HepG2 (cell line): ENCODE measurements at regions not wholly inside any gene's neighbourhood (a gene's known extent, or its start where the extent isn't known, plus 50 kb on each side); places are given as distances from the start of the nearest gene placed in this dataset.

Experiments
- ATAC-seq: fragments of 200-7000 bp; cut with Tn5 transposase; 3 replicates; pipeline ENCODE4 v1.9.1; 2020; ENCODE audit warnings: mild to moderate bottlenecking, moderate library complexity
- BruUV-seq: library from RNA; stranded (reverse); fragments of 400-500 nt; replicated peaks from 2 replicates; lab custom pipeline; 2021; lab: Mats Ljungman, UMichigan
- CTCF ChIA-PET: fragments of 300-600 bp; formaldehyde crosslinking; extraction: SDS; loops from one replicate; lab custom pipeline; 2021; ENCODE audit warnings: low total read pairs, inconsistent platforms, low intra/inter-chr PET ratio; lab: Yijun Ruan, JAX
- POLR2A ChIA-PET: fragments of 350-600 bp; sonication (Branson Sonifier 250); formaldehyde crosslinking; loops from one replicate; lab custom pipeline; 2020; ENCODE audit warnings: antibody characterized with exemption, inconsistent platforms; lab: Yijun Ruan, JAX
- DNase-seq: peaks from one replicate; pipeline ENCODE4 v3.0.0-alpha.2; 2015; ENCODE audit warnings: low spot score
- FAIRE-seq: peaks from 3 replicates; lab custom pipeline; 2011; peaks lifted over from hg19 to GRCh38; lab: Jason Lieb, UNC
- H2AFZ ChIP-seq: one replicate; pipeline ENCODE4 v1.6.1; 2011; ENCODE audit warnings: low read length, inconsistent platforms
- H3K27ac ChIP-seq: fragments of 300-600 bp; 3 replicates; pipeline ENCODE4 v1.8.0; 2011; ENCODE audit warnings: mixed run types, mild to moderate bottlenecking, mixed read lengths, low read length, inconsistent platforms; ENCODE audit not compliant: insufficient read depth; ENCODE audit errors: extremely low read length
- H3K27me3 ChIP-seq, 2 experiments: fragments of 200-600 bp in 1 of 2; 2 replicates in 1 of 2; 3 replicates in 1 of 2; pipeline versions ENCODE4 v1.6.0 to v1.8.0; 2011; ENCODE audit warnings: low read length in 2 of 2, mild to moderate bottlenecking in 2 of 2, moderate library complexity in 2 of 2, inconsistent platforms in 1 of 2; ENCODE audit not compliant: insufficient read depth in 2 of 2, control insufficient read depth in 1 of 2
- H3K36me3 ChIP-seq, 2 experiments: fragments of 200-600 bp in 1 of 2; replicated peaks in 1 of 2; 2 replicates in 1 of 2; 3 replicates in 1 of 2; pipeline versions ENCODE4 v1.5.1 to v1.8.0; 2011; ENCODE audit warnings: low read length in 2 of 2, inconsistent platforms in 1 of 2; ENCODE audit not compliant: insufficient read depth in 2 of 2, control insufficient read depth in 1 of 2
- H3K4me1 ChIP-seq: 2 replicates; pipeline ENCODE4 v1.5.1; 2012; ENCODE audit warnings: low read length, inconsistent platforms; ENCODE audit not compliant: insufficient read depth
- H3K4me2 ChIP-seq: 2 replicates; pipeline ENCODE4 v1.6.0; 2011; ENCODE audit warnings: low read depth, low read length, inconsistent platforms
- H3K4me3 ChIP-seq, 3 experiments: fragments of 200-600 bp in 1 of 3; sonication (generic), shearing (Covaris generic) in 1 of 3; replicated peaks in 1 of 3; 2 replicates each; pipeline ENCODE4 v1.5.1; 2011 to 2016; ENCODE audit warnings: low read length in 3 of 3, inconsistent platforms in 2 of 3, low read depth in 2 of 3, mild to moderate bottlenecking in 2 of 3, control low read depth in 1 of 3, mixed read lengths in 1 of 3; ENCODE audit not compliant: insufficient read depth in 1 of 3
- H3K79me2 ChIP-seq: one replicate; pipeline ENCODE4 v1.6.1; 2011; ENCODE audit warnings: low read length, inconsistent platforms; ENCODE audit not compliant: insufficient read depth
- H3K9ac ChIP-seq: 2 replicates; pipeline ENCODE4 v1.6.0; 2011; ENCODE audit warnings: mild to moderate bottlenecking, low read depth, low read length, inconsistent platforms; ENCODE audit not compliant: insufficient read depth
- H3K9me3 ChIP-seq: 2 replicates; pipeline ENCODE4 v1.5.1; 2012; ENCODE audit warnings: mild to moderate bottlenecking, low read length
- H4K20me1 ChIP-seq: 2 replicates; pipeline ENCODE4 v1.6.0; 2011; ENCODE audit warnings: inconsistent platforms, mild to moderate bottlenecking, low read length, moderate library complexity; ENCODE audit not compliant: insufficient read depth
- FOXC1 ChIP-seq: sonication (generic); formaldehyde crosslinking; IDR thresholded peaks from 2 replicates; pipeline ENCODE4 v1.8.0; 2022; ENCODE audit warnings: mild to moderate bottlenecking, missing genetic modification reagents, borderline replicate concordance
- IRF2 ChIP-seq: IDR thresholded peaks from 2 replicates; pipeline ENCODE4 v1.6.1; 2018; ENCODE audit warnings: missing genetic modification reagents, missing compliant biosample characterization
- NFE2L1 ChIP-seq: sonication (generic); formaldehyde crosslinking; IDR thresholded peaks from 2 replicates; pipeline ENCODE4 v1.4.0; 2020; ENCODE audit warnings: missing genetic modification reagents, mild to moderate bottlenecking, borderline replicate concordance
- PRPF4 ChIP-seq: fragments of 200-400 bp; formaldehyde crosslinking; IDR thresholded peaks from 2 replicates; pipeline ENCODE4 v1.6.1; 2016; ENCODE audit warnings: low read length, low read depth; ENCODE audit not compliant: poor library complexity, severe bottlenecking
- RFXAP ChIP-seq: sonication (generic); formaldehyde crosslinking; IDR thresholded peaks from 2 replicates; pipeline ENCODE4 v1.4.0; 2020; ENCODE audit warnings: missing genetic modification reagents, borderline replicate concordance
- ZBTB10 ChIP-seq: sonication (generic); formaldehyde crosslinking; IDR thresholded peaks from 2 replicates; pipeline ENCODE4 v1.4.0; 2020; ENCODE audit warnings: missing genetic modification reagents, borderline replicate concordance
- ZGPAT ChIP-seq: IDR thresholded peaks from 2 replicates; pipeline ENCODE4 v1.6.1; 2016; ENCODE audit warnings: mild to moderate bottlenecking
- ZNF101 ChIP-seq: sonication (generic); formaldehyde crosslinking; IDR thresholded peaks from 2 replicates; pipeline ENCODE4 v1.4.0; 2020; ENCODE audit warnings: mild to moderate bottlenecking, low read depth, missing genetic modification reagents, borderline replicate concordance
- ZNF20 ChIP-seq: sonication (generic); formaldehyde crosslinking; IDR thresholded peaks from 2 replicates; pipeline ENCODE4 v1.4.0; 2020; ENCODE audit warnings: mild to moderate bottlenecking, moderate library complexity, missing genetic modification reagents
- ZNF251 ChIP-seq: sonication (generic); formaldehyde crosslinking; IDR thresholded peaks from 2 replicates; pipeline ENCODE4 v1.9.0; 2021; ENCODE audit warnings: mild to moderate bottlenecking, missing genetic modification reagents
- ZNF788 ChIP-seq: sonication (generic); formaldehyde crosslinking; IDR thresholded peaks from 2 replicates; pipeline ENCODE4 v1.5.0; 2020; ENCODE audit warnings: mild to moderate bottlenecking, missing genetic modification reagents, borderline replicate concordance
- WGBS: methylation state at CpG from one replicate; pipeline ENCODE4 v1.1.6; 2017; ENCODE audit warnings: low lambda C conversion rate; 5-methylcytosine and 5-hydroxymethylcytosine counted together
- in situ Hi-C: cut with HindIII; loops from 2 replicates; pipeline ENCODE4 v1.10.0; 2017; ENCODE audit warnings: low pct_unique_long_range_greater_than_20kb; ENCODE audit not compliant: extremely low pct_ligation_motif_present
- intact Hi-C: fragments of 100-400 bp; cut with micrococcal nuclease; formaldehyde crosslinking; loops from one replicate; pipeline ENCODE4 v1.10.0; 2022; ENCODE audit not compliant: unreplicated experiment
- TF ChIP-seq, protein P1 (sequence below): sonication (generic); formaldehyde crosslinking; IDR thresholded peaks from 2 replicates; pipeline ENCODE4 v1.9.0; 2022; ENCODE audit warnings: low read depth, missing genetic modification reagents

- no peak overlapping the region for H2AFZ ChIP-seq
- CTCF ChIA-PET = no interaction called here
- ATAC-seq = no peak
These were observed 543.7 kb upstream of the ADAMTS9 start for GRCh38 chr3:65231544-65231943.

More at GRCh38 chr3:65231544-65231943, 543.7 kb upstream of the ADAMTS9 start:
- H3K4me1 ChIP-seq = no peaks in the 10 kb centered on the region
- TF ChIP-seq, protein P1, sequence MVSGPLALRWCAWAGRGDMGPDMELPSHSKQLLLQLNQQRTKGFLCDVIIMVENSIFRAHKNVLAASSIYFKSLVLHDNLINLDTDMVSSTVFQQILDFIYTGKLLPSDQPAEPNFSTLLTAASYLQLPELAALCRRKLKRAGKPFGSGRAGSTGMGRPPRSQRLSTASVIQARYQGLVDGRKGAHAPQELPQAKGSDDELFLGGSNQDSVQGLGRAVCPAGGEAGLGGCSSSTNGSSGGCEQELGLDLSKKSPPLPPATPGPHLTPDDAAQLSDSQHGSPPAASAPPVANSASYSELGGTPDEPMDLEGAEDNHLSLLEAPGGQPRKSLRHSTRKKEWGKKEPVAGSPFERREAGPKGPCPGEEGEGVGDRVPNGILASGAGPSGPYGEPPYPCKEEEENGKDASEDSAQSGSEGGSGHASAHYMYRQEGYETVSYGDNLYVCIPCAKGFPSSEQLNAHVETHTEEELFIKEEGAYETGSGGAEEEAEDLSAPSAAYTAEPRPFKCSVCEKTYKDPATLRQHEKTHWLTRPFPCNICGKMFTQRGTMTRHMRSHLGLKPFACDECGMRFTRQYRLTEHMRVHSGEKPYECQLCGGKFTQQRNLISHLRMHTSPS (CRISPR knock-in tag) = no peak
- TF ChIP-seq PRPF4 (no peak), ZNF251 (CRISPR knock-in tag) (no peak), FOXC1 (CRISPR knock-in tag) (no peak), ZNF20 (CRISPR knock-in tag) (no peak), NFE2L1 (CRISPR knock-in tag) (no peak), RFXAP (CRISPR knock-in tag) (no peak), ZGPAT (CRISPR knock-in tag) (no peak), ZNF788 (no peak), ZBTB10 (no peak), ZNF101 (no peak), IRF2 (no peak)
- TF ChIP-seq, all 625 proteins: peak for 0
- intact Hi-C loops (loop anchor here (5.0 kb wide), 1 partner anchor 521 kb away; no protein-coding TSS in a partner anchor), in situ Hi-C loops (no loop called here)
- H3K9me3 ChIP-seq = no peaks in the 10 kb centered on the region
- POLR2A ChIA-PET = no interaction called here
- H3K27ac ChIP-seq = no peak overlapping the region
- no peak for DNase-seq
- no peak overlapping the region for H3K9ac ChIP-seq
- H3K4me3 ChIP-seq = no peak overlapping the region
- H3K36me3 ChIP-seq = no peaks in the 10 kb centered on the region
- H3K4me2 ChIP-seq = no peak overlapping the region
- FAIRE-seq = no peak
- no peaks in the 10 kb centered on the region for H4K20me1 ChIP-seq
- BruUV-seq = no TSS peak
- H3K27me3 ChIP-seq = no peaks in the 10 kb centered on the region; a peak in 1 of 5 replicates
- WGBS = 31% methylated on average over 4 of the region's 4 CpGs
- no peaks in the 10 kb centered on the region for H3K79me2 ChIP-seq
